GM12878 (cell line): ENCODE measurements at regions not wholly inside any gene's neighbourhood (a gene's known extent, or its start where the extent isn't known, plus 50 kb on each side); places are given as distances from the start of the nearest gene placed in this dataset.

Experiments used
- ATAC-seq: fragments of 200-7000 bp; cut with Tn5 transposase; 3 replicates; pipeline ENCODE4 v1.9.1; 2020; ENCODE audit warnings: mild to moderate bottlenecking, moderate library complexity
- BruUV-seq: library from RNA; stranded (reverse); fragments of 400-500 nt; replicated peaks from 2 replicates; lab custom pipeline; 2021; lab: Mats Ljungman, UMichigan
- CTCF ChIA-PET: fragments of 300-600 bp; sonication (Branson Sonifier 250); formaldehyde crosslinking; extraction: SDS; loops from one replicate; lab custom pipeline; 2021; ENCODE audit warnings: inconsistent platforms; lab: Yijun Ruan, JAX
- POLR2A ChIA-PET: fragments of 350-600 bp; formaldehyde crosslinking; extraction: SDS; loops from one replicate; lab custom pipeline; 2021; ENCODE audit warnings: inconsistent platforms; lab: Charles Lee
- RAD21 ChIA-PET: fragments of 300-600 bp; sonication (Branson Sonifier 250); formaldehyde crosslinking; loops from one replicate; lab custom pipeline; 2023; ENCODE audit warnings: antibody characterized with exemption; ENCODE audit not compliant: unreplicated experiment; lab: Charles Lee
- SMC1A ChIA-PET: fragments of 300-600 bp; sonication (Branson Sonifier 250); formaldehyde crosslinking; loops from one replicate; lab custom pipeline; 2023; ENCODE audit not compliant: unreplicated experiment, uncharacterized antibody; lab: Charles Lee
- DNase-seq: peaks from one replicate; pipeline ENCODE4 v3.0.0-alpha.2; 2011; ENCODE audit warnings: low read depth, low spot score
- FAIRE-seq: peaks from 3 replicates; lab custom pipeline; 2011; peaks lifted over from hg19 to GRCh38; lab: Jason Lieb, UNC
- H2AFZ ChIP-seq: 2 replicates; pipeline ENCODE4 v1.6.0; 2011; ENCODE audit warnings: low read depth, low read length, control low read depth; ENCODE audit not compliant: control insufficient read depth
- H3K27ac ChIP-seq: 2 replicates; pipeline ENCODE4 v1.5.1; 2011; ENCODE audit warnings: control low read depth; ENCODE audit not compliant: control insufficient read depth, insufficient read depth
- H3K27me3 ChIP-seq, 2 experiments: replicated peaks in 1 of 2; 2 replicates each; pipeline versions ENCODE4 v1.6.0 to v1.6.1; 2011; ENCODE audit warnings: low read length in 1 of 2; ENCODE audit not compliant: control insufficient read depth in 2 of 2, insufficient read depth in 2 of 2
- H3K36me3 ChIP-seq, 2 experiments: 2 replicates each; pipeline ENCODE4 v1.5.1; 2011; ENCODE audit warnings: low read length in 1 of 2; ENCODE audit not compliant: control insufficient read depth in 2 of 2, insufficient read depth in 2 of 2
- H3K4me1 ChIP-seq: 2 replicates; pipeline ENCODE4 v1.6.1; 2011; ENCODE audit warnings: mild to moderate bottlenecking, low read length, moderate library complexity, mixed read lengths; ENCODE audit not compliant: control insufficient read depth, insufficient read depth
- H3K4me2 ChIP-seq: 2 replicates; pipeline ENCODE4 v1.6.0; 2011; ENCODE audit warnings: control low read depth; ENCODE audit not compliant: control insufficient read depth, insufficient read depth
- H3K4me3 ChIP-seq: fragments of 200-600 bp; sonication (generic); 2 replicates; pipeline ENCODE4 v1.5.1; 2016
- H3K79me2 ChIP-seq: 2 replicates; pipeline ENCODE4 v1.6.0; 2011; ENCODE audit warnings: low read length; ENCODE audit not compliant: control insufficient read depth, insufficient read depth
- H3K9ac ChIP-seq: 2 replicates; pipeline ENCODE4 v1.8.0; 2011; ENCODE audit warnings: low read length, control low read depth, mixed read lengths; ENCODE audit not compliant: control insufficient read depth, insufficient read depth
- H3K9me3 ChIP-seq: replicated peaks from 3 replicates; pipeline ENCODE4 v1.5.1; 2011; ENCODE audit warnings: mild to moderate bottlenecking, low read length; ENCODE audit not compliant: control insufficient read depth, insufficient read depth
- H4K20me1 ChIP-seq: 2 replicates; pipeline ENCODE4 v1.6.0; 2011; ENCODE audit not compliant: control insufficient read depth, insufficient read depth
- HDAC2 ChIP-seq: fragments of 200-600 bp; sonication (generic); IDR thresholded peaks from 2 replicates; pipeline ENCODE4 v1.6.1; 2017
- HDGF ChIP-seq: fragments of 450-650 bp; IDR thresholded peaks from 2 replicates; pipeline ENCODE4 v1.6.1; 2016; ENCODE audit warnings: antibody characterized with exemption
- NKRF ChIP-seq: fragments of 450-650 bp; conservative IDR thresholded peaks from 2 replicates; pipeline ENCODE4 v1.6.1; 2017; ENCODE audit warnings: mild to moderate bottlenecking, moderate library complexity
- POLR2A ChIP-seq: IDR thresholded peaks from 2 replicates; pipeline ENCODE4 v1.6.1; 2011; ENCODE audit warnings: low read depth, mild to moderate bottlenecking, low read length
- POLR2AphosphoS5 ChIP-seq: IDR thresholded peaks from 2 replicates; pipeline ENCODE4 v1.6.1; 2011; ENCODE audit warnings: mild to moderate bottlenecking, low read length, inconsistent platforms
- PRDM15 ChIP-seq: fragments of 450-650 bp; formaldehyde crosslinking; IDR thresholded peaks from 2 replicates; pipeline ENCODE4 v1.4.0; 2020; ENCODE audit warnings: mild to moderate bottlenecking, moderate library complexity
- SIN3A ChIP-seq: IDR thresholded peaks from 2 replicates; pipeline ENCODE4 v1.6.1; 2012; ENCODE audit warnings: low read depth, low read length, improper control_type of control experiment
- WGBS: methylation state at CpG from one replicate; pipeline ENCODE4 v1.1.6; 2016; ENCODE audit warnings: low lambda C conversion rate; ENCODE audit not compliant: insufficient replicate concordance, insufficient coverage; ENCODE audit errors: missing lambda C conversion rate; 5-methylcytosine and 5-hydroxymethylcytosine counted together
- in situ Hi-C: fragments of 300-500 bp; cut with MboI; formaldehyde crosslinking; loops from 9 replicates; pipeline ENCODE4 v1.14.3; 2018; ENCODE audit warnings: mixed read lengths
- intact Hi-C: fragments of 100-400 bp; cut with micrococcal nuclease; formaldehyde crosslinking; loops from one replicate; pipeline ENCODE4 v1.14.2; 2022; ENCODE audit not compliant: unreplicated experiment

DNA sequence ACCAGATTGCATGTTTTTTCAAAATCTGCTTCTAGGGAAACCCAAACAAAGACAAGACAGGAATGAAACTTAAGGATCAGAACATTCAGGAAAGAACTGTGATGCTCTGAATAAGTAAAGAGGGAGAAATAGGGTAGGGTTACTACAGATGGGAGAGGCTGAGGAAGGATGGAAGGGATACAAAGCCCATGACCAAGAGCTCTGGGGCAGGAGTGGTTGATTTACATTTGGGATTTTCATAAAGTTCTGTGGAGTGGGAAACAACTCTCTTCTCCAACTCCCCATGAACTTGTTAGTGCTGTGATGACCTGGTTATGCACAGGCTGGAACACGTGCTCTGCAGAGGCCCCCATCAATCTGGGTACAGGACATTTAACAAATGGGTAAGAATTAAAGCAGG lies 216.0 kb upstream of the KLF14 start:
- intact Hi-C loops (no loop called here), in situ Hi-C loops (no loop called here)
- Histone ChIP-seq H4K20me1 (0 out of 2 replicates have a peak, but pooled peaks cover 2% of the 10 kb centered on the region), H2AFZ (no peak overlapping the region), H3K27me3 (no peaks in the 10 kb centered on the region), H3K36me3 (peaks cover 14 to 20% of the 10 kb centered on the region in 2 experiments; a peak in 3 of 4 replicates), H3K4me2 (peak overlapping the region; percentile 39; the same call in 1 of the 2 replicates), H3K4me3 (no peak overlapping the region), H3K4me1 (peaks cover 39% of the 10 kb centered on the region), H3K9me3 (no peaks in the 10 kb centered on the region), H3K79me2 (peaks cover 99% of the 10 kb centered on the region), H3K9ac (no peak overlapping the region), H3K27ac (peak overlapping the region; percentile 50; the same call in 1 of the 2 replicates)
- BruUV-seq = no TSS peak
- ChIA-PET POLR2A (interaction anchor here (0.7 to 6.3 kb wide), 3 partner anchors 21 to 36 kb away, joined by 3 to 37 read pairs (median 4); no protein-coding TSS in a partner anchor), SMC1A (interaction anchor here (1.2 to 7.1 kb wide), 6 partner anchors 7 to 90 kb away, joined by 3 to 145 read pairs (median 4); no protein-coding TSS in a partner anchor), RAD21 (interaction anchor here (1.1 to 6.7 kb wide), 4 partner anchors 8 to 90 kb away, joined by 3 to 94 read pairs (median 8); no protein-coding TSS in a partner anchor), CTCF (interaction anchor here (0.9 to 8.5 kb wide), 6 partner anchors 9 to 90 kb away, joined by 3 to 106 read pairs (median 5); no protein-coding TSS in a partner anchor)
- no peak for DNase-seq
- no peak for TF ChIP-seq HDAC2
- 0 out of 2 replicates have a peak, but pooled peaks have one; percentile 16 for TF ChIP-seq POLR2AphosphoS5
- TF ChIP-seq SIN3A = no peak
- no peak for ATAC-seq
- 0% methylated on average over 1 of the region's 1 CpG for WGBS
- no peak for FAIRE-seq

GRCh38 chr7:130950741-130951140 lies 216.7 kb upstream of the KLF14 start:
- peaks cover 34% of the 10 kb centered on the region for H3K4me1 ChIP-seq
- peak overlapping the region; percentile 67 for H3K4me2 ChIP-seq
- H3K27ac ChIP-seq = peak overlapping the region; percentile 45
- in situ Hi-C loops (no loop called here), intact Hi-C loops (no loop called here)
- POLR2A ChIA-PET = interaction anchor here (6.3 kb wide), 1 partner anchor 37 kb away, joined by 37 read pairs; no protein-coding TSS in a partner anchor
- H2AFZ ChIP-seq = no peak overlapping the region
- 58% methylated on average over 6 of the region's 6 CpGs for WGBS
- DNase-seq = no peak
- SMC1A ChIA-PET = interaction anchor here (1.2 to 7.1 kb wide), 4 partner anchors 7 to 89 kb away, joined by 3 to 145 read pairs (median 4); no protein-coding TSS in a partner anchor
- H3K9me3 ChIP-seq = no peaks in the 10 kb centered on the region
- CTCF ChIA-PET = interaction anchor here (1.2 to 8.5 kb wide), 3 partner anchors 8 to 57 kb away, joined by 3 to 106 read pairs (median 5); no protein-coding TSS in a partner anchor
- no peak for FAIRE-seq
- H3K27me3 ChIP-seq = no peaks in the 10 kb centered on the region
- peak overlapping the region; percentile 12; the same call in 1 of the 2 replicates for H3K9ac ChIP-seq
- H3K79me2 ChIP-seq = peaks cover 99% of the 10 kb centered on the region
- ATAC-seq = no peak
- BruUV-seq = no TSS peak
- RAD21 ChIA-PET = interaction anchor here (1.2 kb wide), 1 partner anchor 54 kb away, joined by 4 read pairs; no protein-coding TSS in a partner anchor
- 0 out of 2 replicates have a peak, but pooled peaks cover 2% of the 10 kb centered on the region for H4K20me1 ChIP-seq
- H3K4me3 ChIP-seq = no peak overlapping the region
- peaks cover 12 to 18% of the 10 kb centered on the region in 2 experiments; a peak in 3 of 4 replicates for H3K36me3 ChIP-seq
- TF ChIP-seq HDGF (no peak), NKRF (no peak), POLR2A (peak; percentile 30; the same call in 1 of the 2 replicates), PRDM15 (CRISPR knock-in tag) (no peak)
- TF ChIP-seq, all 136 proteins: peak for 1
